Thyroid gland (tissue), 4 donors: ENCODE measurements at regions not wholly inside any gene's neighbourhood (a gene's known extent, or its start where the extent isn't known, plus 50 kb on each side); places are given as distances from the start of the nearest gene placed in this dataset.

ENCODE experiments used
- DNase-seq, 2 donors: peaks; one replicate each; pipeline ENCODE4 v3.0.0-alpha.2; 2019
- H3K27ac ChIP-seq, 3 donors: fragments of 200-600 bp; sonication (generic); 1 replicate in 2 of 3; 2 replicates in 1 of 3; pipeline ENCODE4 v1.5.1; 2016 to 2019; ENCODE audit warnings: mild to moderate bottlenecking in 1 of 3, moderate library complexity in 1 of 3
- H3K27me3 ChIP-seq: fragments of 200-600 bp; sonication (generic); one replicate; pipeline ENCODE4 v1.5.1; 2019
- H3K36me3 ChIP-seq, 2 donors: fragments of 200-600 bp; sonication (generic); one replicate each; pipeline ENCODE4 v1.5.1; 2016 to 2019
- H3K4me1 ChIP-seq, 2 donors: fragments of 200-600 bp; sonication (generic); one replicate each; pipeline ENCODE4 v1.5.1; 2017 to 2019
- H3K4me3 ChIP-seq, 3 donors: fragments of 200-600 bp; sonication (generic); replicated peaks in 1 of 3; 1 replicate in 2 of 3; 2 replicates in 1 of 3; pipeline ENCODE4 v1.5.1; 2016; ENCODE audit warnings: mild to moderate bottlenecking in 1 of 3
- H3K9me3 ChIP-seq: fragments of 200-600 bp; sonication (generic); one replicate; pipeline ENCODE4 v1.5.1; 2017
- POLR2A ChIP-seq, 2 donors: fragments of 450-650 bp; IDR thresholded peaks; one replicate each; pipeline ENCODE4 v1.6.1; 2017; ENCODE audit warnings: antibody characterized with exemption in 2 of 2, mild to moderate bottlenecking in 2 of 2, moderate library complexity in 1 of 2
- WGBS, 2 donors: methylation state at CpG; one replicate each; pipeline ENCODE4 v1.1.5; 2017; 5-methylcytosine and 5-hydroxymethylcytosine counted together
- intact Hi-C: fragments of 100-400 bp; cut with DNase I; formaldehyde crosslinking; loops from one replicate; pipeline ENCODE4 v1.15.1; 2023
- TF ChIP-seq, protein P1 (sequence below), 6 experiments: fragments of 200-600 bp in 3 of 6; fragments of 450-650 bp in 3 of 6; sonication (generic) in 3 of 6; IDR thresholded peaks; one replicate each; pipeline ENCODE4 v1.5.1; 2016 to 2019; ENCODE audit warnings: antibody characterized with exemption in 6 of 6, mild to moderate bottlenecking in 2 of 6, inconsistent platforms in 1 of 6, moderate library complexity in 1 of 6

DNA sequence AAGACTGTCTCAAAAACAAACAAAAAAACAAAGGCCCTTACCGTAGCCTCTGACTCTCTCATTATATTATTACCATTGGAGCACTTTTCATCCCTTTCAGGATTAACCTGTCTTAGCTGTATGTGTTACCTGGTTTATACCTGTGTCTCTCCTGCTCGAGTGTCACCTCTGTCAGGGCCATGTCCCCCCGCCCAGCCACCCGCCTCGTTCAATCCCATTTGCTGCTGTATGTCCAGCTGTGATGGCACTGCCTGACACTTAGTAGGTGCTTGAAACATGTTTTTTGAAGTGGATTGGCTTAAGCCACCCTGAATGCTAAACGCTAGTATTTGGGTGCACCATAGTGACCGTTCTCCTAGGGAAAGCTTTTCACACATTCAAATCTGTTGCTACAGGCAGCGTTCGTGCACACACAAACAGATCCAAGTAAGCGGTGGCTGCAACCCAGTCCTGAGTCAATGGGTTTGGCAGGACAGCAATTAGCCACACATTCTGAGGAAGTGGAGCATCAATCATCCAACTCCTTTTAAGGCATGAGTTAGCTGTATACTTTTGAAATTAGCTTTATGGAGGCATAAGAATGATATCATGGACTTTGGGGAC, 98.9 kb upstream of the ZNF217 start:
- TF ChIP-seq POLR2A (IDR thresholded peaks at IDR 0.05): no peak
- TF ChIP-seq, protein P1, sequence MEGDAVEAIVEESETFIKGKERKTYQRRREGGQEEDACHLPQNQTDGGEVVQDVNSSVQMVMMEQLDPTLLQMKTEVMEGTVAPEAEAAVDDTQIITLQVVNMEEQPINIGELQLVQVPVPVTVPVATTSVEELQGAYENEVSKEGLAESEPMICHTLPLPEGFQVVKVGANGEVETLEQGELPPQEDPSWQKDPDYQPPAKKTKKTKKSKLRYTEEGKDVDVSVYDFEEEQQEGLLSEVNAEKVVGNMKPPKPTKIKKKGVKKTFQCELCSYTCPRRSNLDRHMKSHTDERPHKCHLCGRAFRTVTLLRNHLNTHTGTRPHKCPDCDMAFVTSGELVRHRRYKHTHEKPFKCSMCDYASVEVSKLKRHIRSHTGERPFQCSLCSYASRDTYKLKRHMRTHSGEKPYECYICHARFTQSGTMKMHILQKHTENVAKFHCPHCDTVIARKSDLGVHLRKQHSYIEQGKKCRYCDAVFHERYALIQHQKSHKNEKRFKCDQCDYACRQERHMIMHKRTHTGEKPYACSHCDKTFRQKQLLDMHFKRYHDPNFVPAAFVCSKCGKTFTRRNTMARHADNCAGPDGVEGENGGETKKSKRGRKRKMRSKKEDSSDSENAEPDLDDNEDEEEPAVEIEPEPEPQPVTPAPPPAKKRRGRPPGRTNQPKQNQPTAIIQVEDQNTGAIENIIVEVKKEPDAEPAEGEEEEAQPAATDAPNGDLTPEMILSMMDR (IDR thresholded peaks at IDR 0.05): no peak
- Histone ChIP-seq H3K27me3 (no peaks in the 10 kb centered on the region), H3K36me3 (no peaks in the 10 kb centered on the region), H3K9me3 (no peaks in the 10 kb centered on the region), H3K4me3 (no peak overlapping the region), H3K4me1 (peaks cover 6 to 7% of the 10 kb centered on the region in 2 donors), H3K27ac (no peak overlapping the region)
- intact Hi-C loops: no loop called here
- WGBS, 2 donors: 77 to 79% methylated on average over 10 of the region's 10 CpGs
- DNase-seq: no peak

DNA sequence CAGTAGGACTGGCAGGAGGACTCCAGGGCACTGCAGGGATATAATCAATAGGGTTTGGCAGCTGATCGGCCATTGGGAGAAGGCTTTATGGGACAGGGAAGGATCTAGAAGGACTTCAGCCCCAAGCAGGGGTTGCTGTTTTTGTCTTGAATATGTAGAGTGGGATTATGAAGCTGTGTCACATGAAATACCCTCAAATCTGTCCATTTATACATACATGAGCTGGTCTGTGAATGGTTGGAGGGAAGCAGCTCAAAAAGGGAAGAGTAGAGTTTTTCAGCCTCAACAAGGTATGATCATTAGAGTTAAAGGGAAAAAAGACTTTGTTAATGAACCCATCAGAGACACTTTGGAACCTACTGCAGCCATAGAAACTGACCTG, 98.2 kb upstream of the ZNF217 start:
- peaks cover 6 to 7% of the 10 kb centered on the region in 2 donors for H3K4me1 ChIP-seq
- no peaks in the 10 kb centered on the region for H3K36me3 ChIP-seq
- no peaks in the 10 kb centered on the region for H3K27me3 ChIP-seq
- TF ChIP-seq POLR2A (IDR thresholded peaks at IDR 0.05): no peak
- TF ChIP-seq, protein P1 (IDR thresholded peaks at IDR 0.05): no peak
- WGBS, 2 donors: 88 to 96% methylated on average over 1 of the region's 1 CpG
- peak overlapping the region in 2 of 3 donors; percentile 42 to 45 for H3K27ac ChIP-seq
- intact Hi-C loops: no loop called here
- no peaks in the 10 kb centered on the region for H3K9me3 ChIP-seq
- no peak for DNase-seq
- no peak overlapping the region for H3K4me3 ChIP-seq

DNA sequence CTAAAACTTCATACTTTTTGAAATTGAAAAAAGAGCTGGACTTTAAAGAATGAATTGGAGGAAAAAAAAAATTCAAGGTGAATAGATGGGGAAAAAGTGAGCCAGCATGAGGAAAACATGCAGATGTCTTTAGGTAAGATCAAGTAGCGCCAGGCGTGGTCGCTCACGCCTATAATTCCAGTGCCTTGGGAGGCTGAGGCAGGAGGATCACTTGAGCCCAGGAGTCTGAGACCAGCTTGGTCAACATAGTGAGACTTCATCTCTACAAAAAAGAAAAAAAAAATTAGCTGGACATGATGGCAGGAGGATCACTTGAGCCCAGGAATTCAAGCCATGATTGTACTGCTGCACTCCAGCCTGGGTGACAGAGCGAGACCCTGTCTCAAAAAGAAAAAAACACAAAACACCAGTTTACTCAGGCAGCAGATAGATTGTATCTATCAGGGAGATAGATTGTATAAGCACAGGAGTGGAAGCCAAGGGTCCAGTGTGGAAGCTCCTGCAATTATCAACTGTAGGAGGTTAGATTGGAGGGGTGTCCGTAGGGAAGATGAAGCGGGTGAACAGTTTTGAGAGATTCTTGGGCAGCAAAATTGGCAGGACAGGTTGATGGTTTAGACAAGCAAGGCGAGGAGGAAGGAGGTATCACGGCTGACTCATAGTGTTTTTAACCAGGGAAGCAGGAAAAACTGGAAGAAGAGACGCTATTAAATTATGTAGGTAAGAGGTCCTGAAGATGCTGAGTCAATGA, 97.6 kb upstream of the ZNF217 start:
- H3K27ac ChIP-seq: peak overlapping the region in 2 of 3 donors; percentile 42 to 45
- no peaks in the 10 kb centered on the region for H3K27me3 ChIP-seq
- H3K36me3 ChIP-seq: no peaks in the 10 kb centered on the region
- TF ChIP-seq, protein P1 (IDR thresholded peaks at IDR 0.05): no peak
- TF ChIP-seq POLR2A (IDR thresholded peaks at IDR 0.05): no peak
- H3K4me1 ChIP-seq: peaks cover 6 to 7% of the 10 kb centered on the region in 2 donors
- intact Hi-C loops: no loop called here
- DNase-seq: peak; percentile 30 to 44
- WGBS, 2 donors: 59 to 64% methylated on average over 10 of the region's 10 CpGs
- H3K4me3 ChIP-seq: no peak overlapping the region
- no peaks in the 10 kb centered on the region for H3K9me3 ChIP-seq

DNA sequence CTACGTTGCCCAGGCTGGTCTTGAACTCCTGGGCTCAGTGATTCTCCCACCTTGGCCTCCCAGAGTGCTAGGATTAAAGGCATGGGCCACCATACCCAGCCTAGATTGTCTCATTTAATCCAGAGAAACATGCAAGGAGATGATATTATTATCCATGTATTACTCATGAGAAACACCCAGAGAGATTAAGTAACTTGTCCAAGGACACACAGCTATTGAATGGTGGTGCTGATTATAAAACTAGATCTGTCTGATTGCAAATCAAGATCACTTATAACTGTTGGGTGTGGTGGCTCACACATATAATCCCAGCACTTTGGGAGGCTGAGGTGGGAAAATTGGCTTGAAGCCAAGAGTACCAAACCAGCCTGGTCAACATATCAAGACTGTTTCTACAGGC, 94.4 kb upstream of the ZNF217 start:
- Histone ChIP-seq H3K4me3 (no peak overlapping the region), H3K27me3 (no peaks in the 10 kb centered on the region), H3K4me1 (peaks cover 6 to 7% of the 10 kb centered on the region in 2 donors), H3K36me3 (no peaks in the 10 kb centered on the region), H3K9me3 (no peaks in the 10 kb centered on the region), H3K27ac (no peak overlapping the region)
- 46 to 100% methylated on average over 1 of the region's 1 CpG for WGBS, 2 donors
- no peak for TF ChIP-seq POLR2A (IDR thresholded peaks at IDR 0.05)
- TF ChIP-seq, protein P1 (IDR thresholded peaks at IDR 0.05): no peak
- intact Hi-C loops: no loop called here
- DNase-seq: no peak

GRCh38 chr20:53685070-53685595, 91.5 kb upstream of the ZNF217 start:
- Histone ChIP-seq H3K27me3 (no peaks in the 10 kb centered on the region), H3K27ac (no peak overlapping the region), H3K9me3 (no peaks in the 10 kb centered on the region), H3K36me3 (no peaks in the 10 kb centered on the region), H3K4me1 (peaks cover 0 to 5% of the 10 kb centered on the region in 2 donors), H3K4me3 (no peak overlapping the region)
- WGBS, 2 donors: 86 to 93% methylated on average over 8 of the region's 8 CpGs
- TF ChIP-seq, protein P1 (IDR thresholded peaks at IDR 0.05): no peak
- no peak for TF ChIP-seq POLR2A (IDR thresholded peaks at IDR 0.05)
- DNase-seq: no peak
- intact Hi-C loops: no loop called here
